GM12878 (cell line): ENCODE measurements at regions not wholly inside any gene's neighbourhood (a gene's known extent, or its start where the extent isn't known, plus 50 kb on each side); places are given as distances from the start of the nearest gene placed in this dataset.

Experiments
- ATAC-seq: fragments of 200-7000 bp; cut with Tn5 transposase; 3 replicates; pipeline ENCODE4 v1.9.1; 2020; ENCODE audit warnings: mild to moderate bottlenecking, moderate library complexity
- BruUV-seq: library from RNA; stranded (reverse); fragments of 400-500 nt; replicated peaks from 2 replicates; lab custom pipeline; 2021; lab: Mats Ljungman, UMichigan
- CTCF ChIA-PET: fragments of 300-600 bp; sonication (Branson Sonifier 250); formaldehyde crosslinking; extraction: SDS; loops from one replicate; lab custom pipeline; 2021; ENCODE audit warnings: inconsistent platforms; lab: Yijun Ruan, JAX
- POLR2A ChIA-PET: fragments of 350-600 bp; formaldehyde crosslinking; extraction: SDS; loops from one replicate; lab custom pipeline; 2021; ENCODE audit warnings: inconsistent platforms; lab: Charles Lee
- RAD21 ChIA-PET: fragments of 300-600 bp; sonication (Branson Sonifier 250); formaldehyde crosslinking; loops from one replicate; lab custom pipeline; 2023; ENCODE audit warnings: antibody characterized with exemption; ENCODE audit not compliant: unreplicated experiment; lab: Charles Lee
- SMC1A ChIA-PET: fragments of 300-600 bp; sonication (Branson Sonifier 250); formaldehyde crosslinking; loops from one replicate; lab custom pipeline; 2023; ENCODE audit not compliant: unreplicated experiment, uncharacterized antibody; lab: Charles Lee
- DNase-seq: peaks from one replicate; pipeline ENCODE4 v3.0.0-alpha.2; 2011; ENCODE audit warnings: low read depth, low spot score
- FAIRE-seq: peaks from 3 replicates; lab custom pipeline; 2011; peaks lifted over from hg19 to GRCh38; lab: Jason Lieb, UNC
- H2AFZ ChIP-seq: 2 replicates; pipeline ENCODE4 v1.6.0; 2011; ENCODE audit warnings: low read depth, low read length, control low read depth; ENCODE audit not compliant: control insufficient read depth
- H3K27ac ChIP-seq: 2 replicates; pipeline ENCODE4 v1.5.1; 2011; ENCODE audit warnings: control low read depth; ENCODE audit not compliant: control insufficient read depth, insufficient read depth
- H3K27me3 ChIP-seq, 2 experiments: replicated peaks in 1 of 2; 2 replicates each; pipeline versions ENCODE4 v1.6.0 to v1.6.1; 2011; ENCODE audit warnings: low read length in 1 of 2; ENCODE audit not compliant: control insufficient read depth in 2 of 2, insufficient read depth in 2 of 2
- H3K36me3 ChIP-seq, 2 experiments: 2 replicates each; pipeline ENCODE4 v1.5.1; 2011; ENCODE audit warnings: low read length in 1 of 2; ENCODE audit not compliant: control insufficient read depth in 2 of 2, insufficient read depth in 2 of 2
- H3K4me1 ChIP-seq: 2 replicates; pipeline ENCODE4 v1.6.1; 2011; ENCODE audit warnings: mild to moderate bottlenecking, low read length, moderate library complexity, mixed read lengths; ENCODE audit not compliant: control insufficient read depth, insufficient read depth
- H3K4me2 ChIP-seq: 2 replicates; pipeline ENCODE4 v1.6.0; 2011; ENCODE audit warnings: control low read depth; ENCODE audit not compliant: control insufficient read depth, insufficient read depth
- H3K4me3 ChIP-seq: fragments of 200-600 bp; sonication (generic); 2 replicates; pipeline ENCODE4 v1.5.1; 2016
- H3K79me2 ChIP-seq: 2 replicates; pipeline ENCODE4 v1.6.0; 2011; ENCODE audit warnings: low read length; ENCODE audit not compliant: control insufficient read depth, insufficient read depth
- H3K9ac ChIP-seq: 2 replicates; pipeline ENCODE4 v1.8.0; 2011; ENCODE audit warnings: low read length, control low read depth, mixed read lengths; ENCODE audit not compliant: control insufficient read depth, insufficient read depth
- H3K9me3 ChIP-seq: replicated peaks from 3 replicates; pipeline ENCODE4 v1.5.1; 2011; ENCODE audit warnings: mild to moderate bottlenecking, low read length; ENCODE audit not compliant: control insufficient read depth, insufficient read depth
- H4K20me1 ChIP-seq: 2 replicates; pipeline ENCODE4 v1.6.0; 2011; ENCODE audit not compliant: control insufficient read depth, insufficient read depth
- ATF7 ChIP-seq: fragments of 450-650 bp; IDR thresholded peaks from 2 replicates; pipeline ENCODE4 v1.6.1; 2016; ENCODE audit warnings: low read depth, mild to moderate bottlenecking
- BACH1 ChIP-seq: fragments of 450-650 bp; IDR thresholded peaks from 2 replicates; pipeline ENCODE4 v1.6.1; 2017; ENCODE audit warnings: mild to moderate bottlenecking, borderline replicate concordance
- CTCF ChIP-seq, 3 experiments: IDR thresholded peaks in 2 of 3; conservative IDR thresholded peaks in 1 of 3; 2 replicates each; pipeline ENCODE4 v1.5.1; 2011; ENCODE audit warnings: low read depth in 3 of 3, low read length in 3 of 3, mild to moderate bottlenecking in 3 of 3, control low read depth in 2 of 3, moderate library complexity in 2 of 3, inconsistent platforms in 1 of 3, mixed read lengths in 1 of 3; ENCODE audit not compliant: control insufficient read depth in 2 of 3, insufficient read depth in 1 of 3; ENCODE audit errors: extremely low read depth in 1 of 3
- E4F1 ChIP-seq: fragments of 450-650 bp; IDR thresholded peaks from 2 replicates; pipeline ENCODE4 v1.6.1; 2018; ENCODE audit warnings: borderline replicate concordance, mild to moderate bottlenecking; ENCODE audit not compliant: partially characterized antibody
- FOXM1 ChIP-seq: IDR thresholded peaks from 2 replicates; pipeline ENCODE4 v1.6.1; 2012; ENCODE audit warnings: low read depth, mild to moderate bottlenecking, inconsistent platforms, low read length, moderate library complexity
- HDAC2 ChIP-seq: fragments of 200-600 bp; sonication (generic); IDR thresholded peaks from 2 replicates; pipeline ENCODE4 v1.6.1; 2017
- PAX8 ChIP-seq: fragments of 450-650 bp; IDR thresholded peaks from 2 replicates; pipeline ENCODE4 v1.6.1; 2017; ENCODE audit warnings: mild to moderate bottlenecking, moderate library complexity
- POLR2A ChIP-seq: IDR thresholded peaks from 2 replicates; pipeline ENCODE4 v1.6.1; 2011; ENCODE audit warnings: low read depth, mild to moderate bottlenecking, low read length
- RAD21 ChIP-seq: IDR thresholded peaks from 2 replicates; pipeline ENCODE4 v1.6.1; 2011; ENCODE audit warnings: mild to moderate bottlenecking, low read depth, low read length, moderate library complexity; ENCODE audit not compliant: insufficient read depth
- ZBTB11 ChIP-seq: fragments of 450-650 bp; formaldehyde crosslinking; IDR thresholded peaks from 2 replicates; pipeline ENCODE4 v1.5.0; 2022; ENCODE audit warnings: mild to moderate bottlenecking, missing genetic modification characterization
- ZNF622 ChIP-seq: fragments of 450-650 bp; IDR thresholded peaks from 2 replicates; pipeline ENCODE4 v1.6.1; 2017; ENCODE audit warnings: mild to moderate bottlenecking, inconsistent platforms
- WGBS: methylation state at CpG from one replicate; pipeline ENCODE4 v1.1.6; 2016; ENCODE audit warnings: low lambda C conversion rate; ENCODE audit not compliant: insufficient replicate concordance, insufficient coverage; ENCODE audit errors: missing lambda C conversion rate; 5-methylcytosine and 5-hydroxymethylcytosine counted together
- in situ Hi-C: fragments of 300-500 bp; cut with MboI; formaldehyde crosslinking; loops from 9 replicates; pipeline ENCODE4 v1.14.3; 2018; ENCODE audit warnings: mixed read lengths
- intact Hi-C: fragments of 100-400 bp; cut with micrococcal nuclease; formaldehyde crosslinking; loops from one replicate; pipeline ENCODE4 v1.14.2; 2022; ENCODE audit not compliant: unreplicated experiment

- Histone ChIP-seq H3K9ac (no peak overlapping the region), H2AFZ (no peak overlapping the region), H3K36me3 (no peaks in the 10 kb centered on the region), H3K27me3 (no peaks in the 10 kb centered on the region), H3K4me1 (no peaks in the 10 kb centered on the region), H3K9me3 (no peaks in the 10 kb centered on the region), H3K4me2 (no peak overlapping the region), H3K4me3 (no peak overlapping the region), H4K20me1 (no peaks in the 10 kb centered on the region), H3K27ac (no peak overlapping the region), H3K79me2 (no peaks in the 10 kb centered on the region)
- RAD21 ChIA-PET = no interaction called here
- SMC1A ChIA-PET = no interaction called here
- POLR2A ChIA-PET = no interaction called here
- no TSS peak for BruUV-seq
- DNase-seq (no peak), ATAC-seq (no peak), FAIRE-seq (no peak)
- no peak for TF ChIP-seq HDAC2
- TF ChIP-seq POLR2A = no peak
- TF ChIP-seq BACH1 = no peak
- in situ Hi-C loops (no loop called here), intact Hi-C loops (no loop called here)
- CTCF ChIA-PET = interaction anchor here (1.0 kb wide), 1 partner anchor 8 kb away, joined by 3 read pairs; no protein-coding TSS in a partner anchor
- 26% methylated on average over 2 of the region's 2 CpGs for WGBS
Measured at GRCh38 chr10:60613434-60613833, 164.8 kb upstream of the CDK1 start.

GRCh38 chr10:60611291-60611747 is 167.0 kb upstream of the CDK1 start:
- DNase-seq (no peak), ATAC-seq (no peak; the same call in 2 of the 3 replicates), FAIRE-seq (no peak)
- WGBS = 54% methylated on average over 5 of the region's 5 CpGs
- in situ Hi-C loops = no loop called here
- Histone ChIP-seq H3K27ac (no peak overlapping the region), H3K27me3 (no peaks in the 10 kb centered on the region), H3K4me2 (no peak overlapping the region), H3K9ac (no peak overlapping the region), H3K9me3 (no peaks in the 10 kb centered on the region), H4K20me1 (no peaks in the 10 kb centered on the region), H3K79me2 (no peaks in the 10 kb centered on the region), H3K36me3 (no peaks in the 10 kb centered on the region), H2AFZ (no peak overlapping the region), H3K4me3 (no peak overlapping the region), H3K4me1 (no peaks in the 10 kb centered on the region)
- intact Hi-C loops = no loop called here
- CTCF ChIA-PET = no interaction called here
- POLR2A ChIA-PET = no interaction called here
- SMC1A ChIA-PET = no interaction called here
- RAD21 ChIA-PET = no interaction called here
- no TSS peak for BruUV-seq
- TF ChIP-seq ZBTB11 (CRISPR knock-in tag) = no peak
- TF ChIP-seq FOXM1 = no peak
- TF ChIP-seq CTCF (IDR thresholded peaks at IDR 0.05 in 2 of 3, conservative IDR thresholded peaks at IDR 0.05 in 1 of 3; ENCODE audit: control insufficient read depth in 2 of 3, extremely low read depth in 1 of 3, insufficient read depth in 1 of 3, low read depth in 3 of 3, low read length in 3 of 3) = no peak
- no peak for TF ChIP-seq ZNF622
- no peak for TF ChIP-seq ATF7
- no peak for TF ChIP-seq RAD21
- TF ChIP-seq PAX8 = no peak
- no peak for TF ChIP-seq E4F1
